ENCODE measurements at regions not wholly inside any gene's neighbourhood (a gene's known extent, or its start where the extent isn't known, plus 50 kb on each side); places are given as distances from the start of the nearest gene placed in this dataset.

DNA sequence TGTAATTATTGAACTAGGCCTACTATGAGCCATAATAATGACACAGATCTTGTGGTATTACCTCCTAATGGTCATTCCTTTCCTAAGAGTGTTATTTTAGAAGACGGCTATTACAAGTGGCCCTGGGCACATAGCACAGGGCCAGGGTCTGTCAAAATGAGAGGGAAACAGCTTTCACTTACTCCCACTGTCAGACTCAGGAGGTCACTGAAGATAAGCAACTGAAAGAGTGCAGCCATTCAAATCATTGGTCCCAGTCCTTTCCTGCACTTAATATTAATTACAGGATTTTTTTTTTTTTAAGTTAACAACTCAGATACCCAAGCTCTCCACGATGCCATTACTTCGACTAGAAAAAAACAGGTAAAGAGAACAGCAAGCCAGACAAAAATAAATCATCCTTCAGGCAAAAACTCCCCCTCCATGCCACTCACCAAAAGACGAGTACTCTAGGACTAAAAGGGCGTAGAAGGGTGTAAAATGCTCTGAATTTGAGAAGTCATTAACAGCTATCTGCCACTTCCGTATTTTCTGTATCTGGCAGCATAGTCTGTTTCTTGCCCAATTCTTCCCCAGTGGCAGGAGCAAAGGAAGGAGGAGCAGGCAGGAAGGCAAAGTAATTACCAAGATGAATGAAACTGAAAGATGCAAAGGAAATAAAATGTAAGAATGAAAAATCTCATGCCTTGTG, 87.4 kb downstream of the ZNF608 start:
- Mint-ChIP-seq H3K4me1 (no peaks in the 10 kb centered on the region), H3K36me3 (no peaks in the 10 kb centered on the region), H3K9me3 (no peaks in the 10 kb centered on the region), H3K27ac (no peak overlapping the region), H3K4me3 (no peak overlapping the region), H3K27me3 (peaks cover 24% of the 10 kb centered on the region)
- no peak for DNase-seq
- no peak for ATAC-seq (ENCODE audit: low read depth)
- POLR2A ChIA-PET, result no interaction called here

DNA sequence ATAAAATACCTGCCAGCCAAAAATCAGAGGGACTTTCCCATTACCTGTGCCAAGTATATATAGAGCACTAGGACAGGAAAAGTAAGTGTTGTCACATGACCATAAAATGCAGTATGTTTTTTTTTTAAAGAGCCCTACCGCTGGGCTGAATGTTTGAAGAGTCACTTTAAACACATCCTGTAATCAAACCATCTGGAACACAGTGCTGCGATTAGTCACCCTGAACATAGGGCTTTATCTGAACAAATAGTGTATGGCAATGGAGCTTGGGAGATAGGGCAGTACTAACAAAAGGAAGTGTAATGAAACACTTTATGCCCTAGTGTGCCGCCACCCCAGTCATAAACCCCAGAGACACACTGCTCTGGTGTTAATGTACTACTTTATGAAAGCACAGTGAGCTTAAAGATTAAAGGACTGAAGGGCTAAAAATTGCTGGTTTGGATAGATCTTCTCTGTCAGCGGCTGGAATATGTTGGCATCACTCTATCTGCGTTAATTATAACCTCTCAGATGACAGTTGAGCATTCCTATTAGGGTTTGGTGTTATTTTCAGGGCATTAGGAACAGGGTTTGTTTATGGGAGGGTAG, 90.4 kb downstream of the ZNF608 start:
- Mint-ChIP-seq H3K36me3 (no peaks in the 10 kb centered on the region), H3K27me3 (peaks cover 26% of the 10 kb centered on the region), H3K27ac (no peak overlapping the region), H3K4me3 (no peak overlapping the region), H3K9me3 (no peaks in the 10 kb centered on the region), H3K4me1 (peaks cover 3% of the 10 kb centered on the region)
- DNase-seq, result no peak
- ATAC-seq (ENCODE audit: low read depth), result no peak
- POLR2A ChIA-PET, result no interaction called here

DNA sequence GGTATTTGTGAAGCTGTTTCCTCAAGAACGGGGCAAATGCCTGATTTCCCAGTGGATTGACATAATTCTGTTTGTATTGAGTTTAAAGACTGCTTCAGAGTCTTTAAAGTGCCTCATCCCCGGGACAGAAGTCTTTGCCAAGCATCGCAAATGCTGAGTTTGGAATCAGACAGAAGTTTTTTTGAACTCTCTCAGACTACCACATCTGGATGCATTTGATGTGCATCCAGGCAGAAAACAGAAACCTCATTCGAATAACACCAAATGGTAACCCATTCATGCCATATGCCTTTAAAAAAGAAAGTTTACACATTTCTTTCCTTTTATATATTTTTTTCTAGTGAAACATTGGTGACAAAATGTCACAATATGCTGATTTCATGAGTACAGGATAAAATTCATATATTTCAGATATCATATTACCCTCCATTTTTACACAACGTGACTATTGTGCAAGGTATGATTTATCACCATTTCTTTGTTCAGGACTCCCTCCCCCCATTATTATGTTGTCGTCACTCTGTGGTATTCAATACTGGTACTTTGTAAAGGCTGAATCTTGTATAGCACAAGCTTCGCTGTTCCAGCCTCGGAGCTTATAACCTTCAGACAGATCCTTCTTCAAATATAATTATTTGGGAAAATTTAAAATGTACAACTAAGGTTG, 91.1 kb downstream of the ZNF608 start:
- ATAC-seq (ENCODE audit: low read depth) (no peak), DNase-seq (no peak)
- peaks cover 3% of the 10 kb centered on the region for H3K4me1 Mint-ChIP-seq
- POLR2A ChIA-PET, result no interaction called here
- H3K27me3 Mint-ChIP-seq, result peaks cover 28% of the 10 kb centered on the region
- H3K36me3 Mint-ChIP-seq, result no peaks in the 10 kb centered on the region
- no peak overlapping the region for H3K4me3 Mint-ChIP-seq
- no peak overlapping the region for H3K27ac Mint-ChIP-seq
- no peaks in the 10 kb centered on the region for H3K9me3 Mint-ChIP-seq

DNA sequence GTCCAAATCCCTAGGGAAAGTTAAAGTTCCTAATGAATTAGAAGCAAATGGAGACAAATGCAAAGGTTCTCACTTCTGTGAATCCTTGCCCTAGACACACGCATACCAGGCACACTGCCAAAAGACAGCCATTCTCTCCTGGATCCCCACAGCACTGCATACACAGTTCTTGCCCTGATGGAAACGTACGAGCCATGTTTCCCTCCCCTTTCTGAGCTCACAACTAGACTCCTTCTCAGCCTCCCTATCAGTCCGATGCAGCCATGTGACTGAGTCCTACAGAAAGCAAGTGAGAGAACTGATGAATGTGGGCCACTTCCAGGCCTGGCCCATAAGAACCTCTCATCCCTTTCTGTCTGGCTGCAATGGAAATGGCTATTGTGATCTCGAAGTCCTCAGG, 92.0 kb downstream of the ZNF608 start:
- ATAC-seq (ENCODE audit: low read depth) (no peak), DNase-seq (no peak)
- H3K27me3 Mint-ChIP-seq, result peaks cover 30% of the 10 kb centered on the region
- H3K36me3 Mint-ChIP-seq, result no peaks in the 10 kb centered on the region
- no peaks in the 10 kb centered on the region for H3K9me3 Mint-ChIP-seq
- H3K4me1 Mint-ChIP-seq, result peaks cover 13% of the 10 kb centered on the region
- POLR2A ChIA-PET, result no interaction called here
- no peak overlapping the region for H3K27ac Mint-ChIP-seq
- H3K4me3 Mint-ChIP-seq, result no peak overlapping the region

DNA sequence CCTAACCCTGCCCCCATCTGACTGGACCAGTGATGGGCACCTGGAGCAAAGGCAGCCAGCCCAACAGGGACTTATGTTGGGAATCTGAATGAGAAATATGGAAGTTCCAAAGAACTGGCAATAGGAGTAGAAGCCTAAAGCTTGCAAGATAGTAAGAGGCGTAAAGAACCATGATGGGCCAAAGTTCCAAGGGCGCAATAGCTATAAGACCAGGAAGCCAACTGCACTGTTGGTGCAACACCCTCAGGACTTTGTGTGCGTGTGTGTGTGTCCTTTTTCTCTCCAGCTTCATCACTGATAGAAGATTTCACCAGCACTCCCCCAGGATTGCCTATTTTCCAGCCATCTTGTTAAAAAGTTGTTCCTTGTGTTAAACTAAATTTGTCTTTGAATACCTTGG, 92.8 kb downstream of the ZNF608 start:
- peaks cover 25% of the 10 kb centered on the region for H3K27me3 Mint-ChIP-seq
- DNase-seq, result no peak
- H3K27ac Mint-ChIP-seq, result no peak overlapping the region
- POLR2A ChIA-PET, result no interaction called here
- H3K36me3 Mint-ChIP-seq, result no peaks in the 10 kb centered on the region
- ATAC-seq (ENCODE audit: low read depth), result no peak
- H3K4me3 Mint-ChIP-seq, result no peak overlapping the region
- H3K9me3 Mint-ChIP-seq, result no peaks in the 10 kb centered on the region
- peaks cover 18% of the 10 kb centered on the region for H3K4me1 Mint-ChIP-seq

DNA sequence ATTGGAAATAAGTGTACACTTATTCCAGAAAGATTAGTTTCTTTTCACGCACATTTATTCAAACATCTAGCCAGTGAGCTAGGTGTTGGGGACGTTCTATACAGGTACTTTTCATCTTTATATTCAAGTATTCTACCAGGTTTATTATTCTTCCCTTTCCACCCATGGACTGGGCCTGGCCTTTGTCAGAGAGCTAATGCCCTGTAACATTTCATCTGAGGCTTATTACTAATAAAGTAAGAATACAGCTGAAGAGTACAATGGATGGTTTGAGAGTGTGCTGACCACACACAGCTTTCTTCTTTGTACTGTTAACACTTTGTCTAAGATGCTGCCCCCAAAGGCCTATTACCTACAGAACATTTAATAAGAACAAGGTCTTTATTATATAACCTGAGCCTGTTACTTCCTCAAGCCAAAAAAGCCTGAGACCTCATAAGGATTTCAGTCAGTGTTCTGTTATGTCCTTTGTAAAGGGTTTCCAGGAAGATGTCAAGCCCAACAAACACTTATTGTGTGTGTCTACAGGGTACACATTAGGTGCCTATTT, 93.5 kb downstream of the ZNF608 start:
- Mint-ChIP-seq H3K36me3 (no peaks in the 10 kb centered on the region), H3K27ac (no peak overlapping the region), H3K4me1 (peaks cover 18% of the 10 kb centered on the region), H3K27me3 (peaks cover 28% of the 10 kb centered on the region), H3K9me3 (peaks cover 1% of the 10 kb centered on the region), H3K4me3 (no peak overlapping the region)
- no peak for ATAC-seq (ENCODE audit: low read depth)
- POLR2A ChIA-PET, result no interaction called here
- DNase-seq, result no peak

DNA sequence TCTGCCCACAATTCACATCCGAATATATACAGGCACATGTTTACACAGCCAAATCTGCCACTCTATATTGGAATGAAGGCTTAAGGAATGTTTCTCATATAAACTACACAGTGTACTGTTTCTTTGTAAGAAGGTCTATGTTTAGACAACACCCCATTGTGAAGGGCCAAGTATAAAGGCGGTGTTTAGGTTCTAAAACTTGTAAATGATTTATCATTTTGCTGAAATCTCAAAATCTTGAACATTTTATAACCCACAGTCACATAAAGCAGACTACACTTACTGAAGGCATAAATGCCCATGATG, 94.0 kb downstream of the ZNF608 start:
- Mint-ChIP-seq H3K36me3 (peaks cover 2% of the 10 kb centered on the region), H3K27me3 (peaks cover 31% of the 10 kb centered on the region), H3K27ac (no peak overlapping the region), H3K4me1 (peaks cover 20% of the 10 kb centered on the region), H3K4me3 (no peak overlapping the region), H3K9me3 (peaks cover 1% of the 10 kb centered on the region)
- POLR2A ChIA-PET, result no interaction called here
- no peak for ATAC-seq (ENCODE audit: low read depth)
- no peak for DNase-seq

DNA sequence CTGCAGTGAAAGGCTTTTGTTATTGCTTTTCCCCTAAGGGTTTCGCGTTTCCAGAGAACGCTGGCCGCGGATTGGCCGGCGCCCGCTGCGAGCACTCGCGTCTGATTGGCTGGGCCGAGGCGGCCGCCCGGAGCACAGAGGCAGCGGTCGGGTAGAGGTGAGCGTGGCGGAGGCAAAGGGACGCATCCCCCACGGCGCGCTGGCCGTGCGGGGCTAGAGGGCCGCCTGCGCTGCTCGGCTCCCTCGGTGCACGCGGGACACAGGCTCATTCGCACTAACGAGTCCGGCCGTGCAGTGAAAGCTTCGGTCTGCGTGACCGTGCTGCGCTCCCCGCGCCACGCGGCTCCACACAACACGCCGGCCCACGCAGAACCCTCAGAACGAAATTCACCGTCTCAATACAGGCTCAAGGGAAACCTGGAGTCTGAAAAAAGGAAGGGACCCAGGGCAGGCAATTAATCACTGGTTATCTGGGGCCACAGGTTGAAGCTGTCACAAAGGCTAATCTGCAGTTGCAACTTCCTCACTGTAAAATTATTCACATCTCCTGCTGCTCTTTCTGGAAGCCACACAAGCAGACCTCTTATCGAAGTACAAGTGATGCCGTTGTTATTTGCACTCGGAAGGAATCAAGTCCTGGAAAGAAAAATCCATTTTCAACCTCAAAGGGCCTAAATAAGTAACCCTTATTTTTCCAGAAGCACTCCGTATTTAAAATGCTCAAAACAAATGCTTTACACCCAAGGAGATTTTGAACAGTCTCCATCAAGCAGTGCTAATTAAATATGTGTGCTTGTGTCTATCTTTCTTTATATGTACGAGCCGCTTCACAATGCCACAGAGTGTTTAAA, 94.6 kb downstream of the ZNF608 start:
- Mint-ChIP-seq H3K27me3 (peaks cover 36% of the 10 kb centered on the region), H3K4me3 (peak overlapping the region; percentile 65), H3K36me3 (peaks cover 2% of the 10 kb centered on the region), H3K9me3 (peaks cover 1% of the 10 kb centered on the region), H3K27ac (no peak overlapping the region), H3K4me1 (peaks cover 21% of the 10 kb centered on the region)
- peak; percentile 51 for DNase-seq
- ATAC-seq (ENCODE audit: low read depth), result peak; percentile 35
- POLR2A ChIA-PET, result no interaction called here

DNA sequence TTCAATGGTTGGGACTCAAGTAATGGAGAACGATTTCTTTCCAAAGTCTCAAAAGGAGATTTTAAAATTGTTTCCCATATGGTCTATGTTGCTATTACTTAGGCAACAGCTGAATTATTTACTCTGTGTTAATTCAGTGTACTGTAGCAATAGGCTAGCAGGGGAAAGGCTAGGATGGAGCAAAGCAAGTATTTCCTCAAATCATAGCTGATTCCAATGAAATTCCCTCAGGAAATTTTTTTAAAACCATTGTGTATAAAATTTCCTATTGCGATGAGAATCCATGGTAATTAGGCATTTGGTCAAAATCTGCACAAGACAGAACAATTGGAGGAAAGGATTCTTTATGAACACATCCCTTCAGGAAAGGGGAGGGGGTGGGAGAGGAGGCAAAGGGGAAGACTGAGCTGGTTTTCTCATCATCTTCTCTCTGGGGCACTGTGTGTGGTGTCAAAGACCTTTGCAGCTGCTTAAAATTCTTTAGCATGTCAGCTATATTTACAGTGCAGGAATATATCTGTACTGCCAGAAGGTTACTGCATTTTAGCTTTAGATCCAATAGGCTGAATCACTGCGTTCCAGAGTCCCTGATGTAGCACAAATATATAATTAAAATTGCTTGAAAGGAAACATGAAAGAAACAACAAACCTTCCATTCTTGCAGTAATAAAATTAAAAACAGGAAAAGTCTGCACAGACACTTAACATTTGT, 95.3 kb downstream of the ZNF608 start:
- ATAC-seq (ENCODE audit: low read depth) (no peak), DNase-seq (no peak)
- Mint-ChIP-seq H3K36me3 (peaks cover 2% of the 10 kb centered on the region), H3K4me1 (peaks cover 26% of the 10 kb centered on the region), H3K4me3 (peak overlapping the region; percentile 65), H3K9me3 (peaks cover 1% of the 10 kb centered on the region), H3K27me3 (peaks cover 40% of the 10 kb centered on the region), H3K27ac (no peak overlapping the region)
- POLR2A ChIA-PET, result no interaction called here

DNA sequence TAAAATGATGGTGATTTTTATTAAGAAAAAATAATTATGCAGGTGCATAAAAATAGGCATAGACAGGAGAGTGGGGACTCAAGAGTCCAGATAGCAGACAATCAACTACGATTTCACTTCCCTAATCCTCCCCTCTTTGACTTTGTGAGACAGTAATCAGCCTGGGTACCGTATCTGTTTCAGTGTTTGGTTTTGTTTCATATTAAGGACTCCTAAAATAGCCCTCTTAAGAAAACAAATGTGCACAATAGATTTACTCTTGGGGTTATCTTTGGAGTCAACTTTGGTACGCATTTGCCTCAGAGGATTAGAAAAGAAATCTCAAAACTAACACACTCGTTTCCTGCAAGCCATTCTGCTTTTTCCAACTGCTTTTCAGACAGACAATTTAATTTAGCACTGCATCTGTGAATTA, 96.3 kb downstream of the ZNF608 start:
- Mint-ChIP-seq H3K27me3 (peaks cover 45% of the 10 kb centered on the region), H3K4me3 (peak overlapping the region; percentile 60), H3K9me3 (peaks cover 1% of the 10 kb centered on the region), H3K27ac (no peak overlapping the region), H3K36me3 (peaks cover 2% of the 10 kb centered on the region), H3K4me1 (peaks cover 26% of the 10 kb centered on the region)
- POLR2A ChIA-PET, result no interaction called here
- DNase-seq (no peak), ATAC-seq (ENCODE audit: low read depth) (no peak)

DNA sequence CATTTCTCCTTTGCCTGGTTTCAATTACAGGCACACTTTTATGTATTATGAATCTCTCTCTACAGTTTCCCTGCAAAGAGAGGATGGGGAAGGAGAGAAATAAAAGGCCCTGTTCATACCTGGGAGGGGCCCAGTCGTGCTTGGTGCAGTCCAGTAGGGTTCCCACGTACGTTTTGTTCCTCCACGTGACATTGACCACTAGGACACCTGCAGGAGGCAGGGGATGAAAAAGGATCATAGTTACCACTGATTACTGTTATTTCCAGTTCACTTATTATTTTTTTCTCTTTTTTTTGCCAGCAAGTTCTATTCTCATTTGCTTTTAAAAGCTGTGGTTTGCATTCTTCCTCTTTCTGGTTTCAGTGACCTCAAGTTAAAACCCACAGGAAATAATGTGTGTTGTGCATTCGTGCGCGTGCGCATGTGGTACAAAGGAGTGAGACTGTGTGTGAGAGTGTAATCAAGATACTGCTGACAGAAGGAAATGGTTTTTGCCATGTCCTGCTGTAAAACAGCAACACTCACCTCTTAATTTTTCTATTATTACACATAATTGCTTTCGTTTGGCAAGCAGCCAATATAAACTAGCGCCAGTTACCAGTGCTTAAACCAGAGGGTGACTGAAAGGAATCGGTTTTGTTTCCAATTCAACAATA, 96.8 kb downstream of the ZNF608 start:
- ATAC-seq (ENCODE audit: low read depth) (peak; percentile 92), DNase-seq (peak; percentile 74)
- peak overlapping the region; percentile 88 for H3K27ac Mint-ChIP-seq
- H3K4me3 Mint-ChIP-seq, result peak overlapping the region; percentile 60
- POLR2A ChIA-PET, result no interaction called here
- H3K4me1 Mint-ChIP-seq, result peaks cover 26% of the 10 kb centered on the region
- peaks cover 1% of the 10 kb centered on the region for H3K9me3 Mint-ChIP-seq
- peaks cover 2% of the 10 kb centered on the region for H3K36me3 Mint-ChIP-seq
- peaks cover 47% of the 10 kb centered on the region for H3K27me3 Mint-ChIP-seq

DNA sequence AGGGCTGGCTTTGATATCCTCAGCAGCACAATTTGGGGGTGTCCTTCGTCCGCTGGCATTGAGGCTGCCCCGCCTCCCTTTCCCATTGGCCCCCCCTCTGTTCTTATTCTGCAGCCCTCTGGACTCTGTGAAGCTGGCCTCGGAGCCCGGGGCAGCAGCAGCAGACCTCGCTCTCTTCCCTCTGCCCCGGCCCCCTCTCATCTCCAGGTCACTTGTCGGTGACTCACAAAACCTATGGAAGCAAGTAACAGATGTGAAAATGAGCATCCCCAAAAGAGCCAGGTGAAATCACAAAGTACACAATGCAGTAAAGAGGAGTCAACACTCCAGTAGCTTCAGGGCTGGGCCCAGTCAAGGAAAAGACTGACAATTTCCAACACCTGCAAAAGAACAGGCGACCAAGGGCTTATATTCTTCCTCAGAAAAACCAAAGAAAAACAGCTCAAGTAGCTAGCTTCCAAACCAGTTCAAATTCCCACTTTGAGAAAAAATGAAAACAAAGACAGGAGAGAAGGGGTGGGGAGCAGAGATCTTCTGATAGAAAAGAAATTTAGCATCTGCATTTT, 97.5 kb downstream of the ZNF608 start:
- Mint-ChIP-seq H3K27ac (no peak overlapping the region), H3K9me3 (peaks cover 1% of the 10 kb centered on the region), H3K36me3 (peaks cover 2% of the 10 kb centered on the region), H3K4me3 (peak overlapping the region; percentile 47), H3K27me3 (peaks cover 51% of the 10 kb centered on the region), H3K4me1 (peaks cover 26% of the 10 kb centered on the region)
- no peak for ATAC-seq (ENCODE audit: low read depth)
- POLR2A ChIA-PET, result no interaction called here
- DNase-seq, result no peak

Measured in activated naive CD8-positive, alpha-beta T cell treated with anti-CD3 and anti-CD28 coated beads, Interleukin-2, amount 10 ng/mL, durations not matched to agents 7 days and 5 days (primary cell).